Stimulated activated CD8-positive, alpha-beta memory T cell treated with anti-CD3 and anti-CD28 coated beads, Interleukin-7, amount 100 ng/mL, for 24 hours (primary cell): ENCODE measurements at regions not wholly inside any gene's neighbourhood (a gene's known extent, or its start where the extent isn't known, plus 50 kb on each side); places are given as distances from the start of the nearest gene placed in this dataset.

Experiments
- DNase-seq: peaks from one replicate; pipeline ENCODE4 v3.0.0-alpha.2; 2020; ENCODE audit warnings: low read depth

DNA sequence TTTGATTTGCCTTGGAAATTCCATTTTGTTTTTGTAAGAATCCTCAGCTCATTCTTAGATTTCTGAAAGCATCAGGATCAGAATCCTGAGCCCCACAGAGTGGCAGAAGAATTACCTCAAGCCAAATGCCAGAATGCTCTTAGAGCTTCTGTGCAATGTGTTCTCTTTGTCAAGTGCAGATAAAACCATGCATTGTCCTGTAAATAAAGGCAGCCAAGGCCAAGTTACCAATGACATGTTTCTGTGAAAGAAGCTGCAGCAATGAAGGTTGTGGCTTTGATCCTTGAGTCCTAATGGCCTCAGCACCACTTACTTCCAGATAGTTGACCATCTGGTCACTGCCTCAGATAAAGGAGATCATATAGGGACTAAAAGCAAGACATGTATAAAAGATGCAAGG, 343.3 kb upstream of the AKR1E2 start:
- no peak for DNase-seq

- no peak for DNase-seq
These were observed 344.8 kb upstream of the AKR1E2 start for GRCh38 chr10:4481192-4481591.

DNA sequence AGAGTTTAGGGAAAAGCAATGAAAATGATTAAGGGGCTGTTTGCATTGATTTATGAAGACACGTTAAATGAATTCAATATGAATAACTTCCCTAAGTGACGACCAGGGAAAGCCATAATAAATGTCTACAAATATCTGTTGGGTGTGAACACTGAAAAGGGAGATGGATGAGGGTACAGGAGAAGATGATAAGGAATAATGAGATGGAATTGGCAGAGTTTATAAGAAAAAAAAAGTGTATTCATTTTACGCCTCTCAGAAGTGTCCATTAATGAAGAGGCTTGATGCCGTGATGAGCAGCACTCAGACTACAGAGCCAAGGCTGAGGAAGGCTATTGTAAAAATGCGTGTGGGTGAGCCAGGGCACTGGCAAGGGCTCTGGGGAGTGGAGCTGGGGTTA, 346.7 kb upstream of the AKR1E2 start:
- no peak for DNase-seq

GRCh38 chr10:4477664-4478063, 348.3 kb upstream of the AKR1E2 start:
- DNase-seq, result no peak

DNA sequence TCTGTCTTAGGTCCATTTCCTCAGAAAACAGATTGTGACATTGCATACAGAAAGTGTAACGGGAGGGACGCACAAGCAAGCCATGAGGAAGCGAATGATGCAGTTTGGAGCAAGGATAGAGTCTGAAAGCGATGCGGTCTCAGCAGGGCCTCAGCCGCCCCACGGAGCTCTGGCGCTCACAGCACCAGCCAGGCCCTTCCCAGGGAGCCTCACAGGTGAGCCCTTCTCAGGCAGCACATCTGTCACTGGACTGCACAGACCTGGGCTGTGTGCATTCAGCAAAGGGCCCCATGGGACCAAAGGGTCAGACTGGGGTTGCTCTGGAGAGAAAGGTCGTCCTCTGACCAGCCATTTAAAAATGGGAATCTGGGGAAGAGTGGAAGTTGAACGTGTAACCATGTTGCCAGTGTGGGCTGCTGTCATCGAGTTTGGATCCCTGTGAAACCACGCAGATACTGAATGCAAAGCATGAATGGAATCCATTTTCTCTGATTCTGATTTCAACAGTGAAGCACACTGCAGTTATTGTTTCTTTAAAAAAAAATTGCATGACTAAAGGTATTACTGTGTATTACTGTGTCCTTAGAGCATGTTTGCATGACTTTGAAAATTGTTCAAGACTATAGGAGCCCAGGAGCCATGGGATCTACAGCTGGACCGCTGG, 350.0 kb upstream of the AKR1E2 start:
- no peak for DNase-seq

GRCh38 chr10:4474829-4475228, 351.2 kb upstream of the AKR1E2 start:
- DNase-seq, result no peak

DNA sequence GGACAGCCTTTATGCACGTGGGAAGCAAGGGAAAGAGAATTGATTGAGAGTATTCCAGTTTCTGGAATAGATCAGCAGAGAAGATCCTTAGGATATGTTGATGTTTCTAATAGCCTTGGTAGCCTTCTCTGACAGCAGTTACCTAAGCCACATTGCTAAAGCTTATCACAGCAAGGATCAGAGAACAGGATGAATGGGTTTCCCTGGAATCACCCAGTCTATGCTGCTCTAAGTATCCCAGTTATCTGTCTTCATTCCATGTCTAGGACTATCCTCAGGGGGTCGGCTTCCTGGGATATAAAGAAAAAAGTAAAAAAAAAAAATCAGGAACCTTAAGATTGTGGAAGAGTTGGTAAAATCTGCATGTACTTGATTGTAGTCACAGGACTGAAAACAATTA, 352.0 kb upstream of the AKR1E2 start:
- no peak for DNase-seq

- no peak for DNase-seq
These were observed 353.7 kb upstream of the AKR1E2 start for GRCh38 chr10:4472190-4472904.

GRCh38 chr10:4470231-4470835, 355.7 kb upstream of the AKR1E2 start:
- no peak for DNase-seq

- no peak for DNase-seq
These were observed 358.5 kb upstream of the AKR1E2 start for GRCh38 chr10:4467481-4467880.

- DNase-seq, result no peak
These were observed 365.7 kb upstream of the AKR1E2 start for GRCh38 chr10:4460267-4460666.

GRCh38 chr10:4459531-4459930, 366.5 kb upstream of the AKR1E2 start:
- no peak for DNase-seq

GRCh38 chr10:4457597-4457996, 368.4 kb upstream of the AKR1E2 start:
- DNase-seq, result no peak

GRCh38 chr10:4456776-4457175, 369.2 kb upstream of the AKR1E2 start:
- no peak for DNase-seq

GRCh38 chr10:4456279-4456678, 369.7 kb upstream of the AKR1E2 start:
- DNase-seq, result no peak

DNA sequence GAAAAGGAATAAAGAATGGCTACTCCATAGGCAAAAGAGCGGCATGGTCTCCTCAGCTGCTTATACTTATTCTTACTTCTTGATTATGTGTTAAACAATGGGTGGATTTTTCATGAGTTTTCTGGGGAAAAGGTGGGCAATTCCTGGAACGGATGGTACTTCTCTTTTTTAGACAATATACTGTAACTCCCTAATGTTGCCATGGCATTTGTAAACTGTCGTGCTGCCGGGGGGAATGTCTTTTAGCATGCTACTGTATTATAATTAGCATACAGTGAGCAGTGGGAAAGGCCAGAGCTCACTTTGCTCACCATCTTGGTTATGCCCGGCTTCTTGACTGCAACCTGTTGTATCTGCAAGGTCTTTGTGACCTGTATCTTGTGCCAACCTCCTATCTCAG, 372.1 kb upstream of the AKR1E2 start:
- no peak for DNase-seq

DNA sequence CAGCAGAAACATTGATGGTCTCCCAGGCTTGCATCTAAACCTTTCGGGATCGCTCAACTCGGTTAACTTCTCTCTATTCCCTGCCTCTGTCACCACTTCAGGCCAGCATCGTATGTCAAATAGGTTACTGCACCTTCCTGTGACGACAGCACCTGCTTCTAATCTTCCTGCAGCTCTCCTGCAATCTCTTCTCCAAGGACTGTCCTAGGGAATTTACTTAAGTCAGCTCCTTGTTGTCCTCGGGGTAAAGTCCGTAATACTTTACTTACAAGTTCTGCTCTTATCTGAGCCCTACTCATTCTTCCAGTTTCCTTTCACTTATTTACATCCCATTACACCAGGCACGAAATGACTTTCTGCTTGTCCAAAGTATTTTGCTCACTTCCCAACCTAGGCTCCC, 372.7 kb upstream of the AKR1E2 start:
- DNase-seq, result no peak

DNA sequence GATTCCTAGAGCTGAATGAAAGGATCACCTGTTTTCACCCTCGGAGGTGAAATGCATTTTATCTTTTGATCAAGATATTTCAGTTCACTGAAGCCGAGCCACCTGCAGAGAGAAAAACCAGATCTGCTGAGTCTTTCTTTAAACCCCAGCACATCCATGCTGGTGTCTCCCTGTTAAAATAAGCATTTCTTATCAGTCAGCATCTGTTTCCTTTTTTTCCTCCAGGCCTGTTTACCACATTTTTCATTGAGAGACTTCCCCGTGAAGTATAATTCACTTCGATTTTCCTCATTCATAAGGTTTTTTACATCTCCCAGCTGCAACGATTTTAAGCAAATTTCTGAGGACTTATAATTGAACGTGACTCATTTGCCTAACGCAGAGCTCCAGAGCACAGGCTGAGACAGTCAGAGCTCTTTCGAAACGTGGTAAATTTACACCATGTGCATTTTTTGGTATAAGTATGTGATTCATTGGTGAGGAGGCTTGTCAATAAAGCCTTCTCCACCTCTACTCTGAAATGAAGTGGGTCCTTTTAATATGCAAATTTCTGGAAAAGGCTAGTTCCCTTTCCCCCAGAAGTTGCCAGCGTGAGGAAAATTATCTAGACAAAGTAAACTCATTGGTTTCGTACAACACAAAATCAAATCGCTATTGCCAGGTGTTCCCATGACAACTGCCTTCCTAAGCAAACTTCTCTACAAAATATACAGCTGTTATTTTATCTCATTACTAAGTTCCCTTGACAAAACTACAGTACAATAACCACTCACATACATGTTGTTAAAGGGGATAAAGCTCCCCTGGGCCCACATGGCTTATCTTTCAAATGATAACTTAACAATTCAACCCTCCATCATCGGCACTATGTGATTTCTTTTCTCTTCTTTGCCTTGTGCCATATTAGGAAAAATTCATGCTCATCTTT, 374.8 kb upstream of the AKR1E2 start:
- no peak for DNase-seq

DNA sequence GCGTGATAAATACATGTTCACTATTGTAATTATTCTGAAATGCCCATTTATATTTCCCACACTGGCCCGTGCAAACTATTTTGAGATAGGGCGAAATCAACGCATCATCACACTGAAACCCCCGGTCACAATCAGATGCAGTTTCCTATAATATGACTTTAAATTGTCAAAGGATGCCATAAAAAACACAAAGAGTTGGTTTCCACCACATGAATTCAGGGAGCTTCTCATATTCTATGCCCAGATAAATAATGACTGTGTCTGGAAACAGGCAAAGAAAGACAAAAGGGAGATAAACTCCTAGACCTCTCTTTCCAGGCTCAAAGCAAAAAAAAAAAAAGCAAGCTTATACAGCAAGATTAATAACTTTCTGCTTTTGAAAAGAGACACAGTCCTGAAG, 375.8 kb upstream of the AKR1E2 start:
- no peak for DNase-seq

DNA sequence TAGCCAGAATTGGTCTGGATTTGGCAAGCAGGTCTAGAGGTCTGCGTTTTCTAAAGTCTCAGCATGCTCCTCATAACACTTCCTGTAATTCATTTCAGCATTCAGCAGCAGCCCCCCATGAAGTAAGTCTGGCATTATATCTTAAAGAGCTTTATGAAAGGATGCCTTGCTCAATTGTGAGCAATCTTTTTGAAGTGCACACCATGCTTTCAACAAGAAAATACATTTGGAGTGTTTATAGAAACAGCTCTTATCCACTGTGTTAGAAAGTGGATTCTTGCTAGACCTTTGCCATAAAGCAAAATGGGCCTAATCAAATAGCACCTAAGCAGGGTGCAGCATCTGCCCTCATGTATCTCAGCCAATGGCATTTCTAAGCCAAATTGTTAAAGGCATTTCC, 378.0 kb upstream of the AKR1E2 start:
- DNase-seq, result no peak

GRCh38 chr10:4443419-4443818, 382.6 kb upstream of the AKR1E2 start:
- no peak for DNase-seq

GRCh38 chr10:4442296-4442695, 383.7 kb upstream of the AKR1E2 start:
- DNase-seq, result no peak

GRCh38 chr10:4440260-4440659, 385.7 kb upstream of the AKR1E2 start:
- DNase-seq, result no peak
